ENCODE measurements at regions not wholly inside any gene's neighbourhood (a gene's known extent, or its start where the extent isn't known, plus 50 kb on each side); places are given as distances from the start of the nearest gene placed in this dataset.

DNA sequence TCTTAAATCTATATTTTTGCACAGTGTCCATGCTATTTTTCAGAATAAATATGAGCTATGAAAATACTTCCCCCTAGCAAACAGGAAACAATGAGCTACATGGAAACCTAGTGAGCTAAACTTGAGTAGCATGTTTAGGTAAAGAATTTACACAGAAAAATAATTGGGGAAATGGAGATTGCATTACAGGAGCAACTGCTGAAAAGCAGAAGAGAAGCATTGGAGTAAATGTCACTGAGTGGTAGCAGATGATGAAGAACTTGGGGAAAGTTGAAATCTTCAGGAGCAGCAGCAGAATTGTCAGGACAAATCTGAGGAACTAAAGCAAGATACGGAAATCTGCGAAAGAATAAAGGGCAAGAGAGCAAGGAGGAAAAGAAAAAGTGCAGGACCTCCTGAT is 610.3 kb downstream of the TLE1 start:
- H3K9me3 Mint-ChIP-seq (ENCODE audit: unreplicated experiment) = no peaks in the 10 kb centered on the region
- DNase-seq = no peak
- TF ChIP-seq, protein P1, sequence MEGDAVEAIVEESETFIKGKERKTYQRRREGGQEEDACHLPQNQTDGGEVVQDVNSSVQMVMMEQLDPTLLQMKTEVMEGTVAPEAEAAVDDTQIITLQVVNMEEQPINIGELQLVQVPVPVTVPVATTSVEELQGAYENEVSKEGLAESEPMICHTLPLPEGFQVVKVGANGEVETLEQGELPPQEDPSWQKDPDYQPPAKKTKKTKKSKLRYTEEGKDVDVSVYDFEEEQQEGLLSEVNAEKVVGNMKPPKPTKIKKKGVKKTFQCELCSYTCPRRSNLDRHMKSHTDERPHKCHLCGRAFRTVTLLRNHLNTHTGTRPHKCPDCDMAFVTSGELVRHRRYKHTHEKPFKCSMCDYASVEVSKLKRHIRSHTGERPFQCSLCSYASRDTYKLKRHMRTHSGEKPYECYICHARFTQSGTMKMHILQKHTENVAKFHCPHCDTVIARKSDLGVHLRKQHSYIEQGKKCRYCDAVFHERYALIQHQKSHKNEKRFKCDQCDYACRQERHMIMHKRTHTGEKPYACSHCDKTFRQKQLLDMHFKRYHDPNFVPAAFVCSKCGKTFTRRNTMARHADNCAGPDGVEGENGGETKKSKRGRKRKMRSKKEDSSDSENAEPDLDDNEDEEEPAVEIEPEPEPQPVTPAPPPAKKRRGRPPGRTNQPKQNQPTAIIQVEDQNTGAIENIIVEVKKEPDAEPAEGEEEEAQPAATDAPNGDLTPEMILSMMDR (IDR thresholded peaks at IDR 0.05; ENCODE audit: partially characterized antibody, unreplicated experiment) = no peak
- H3K4me3 Mint-ChIP-seq (ENCODE audit: unreplicated experiment) = no peak overlapping the region
- H3K4me1 Mint-ChIP-seq (ENCODE audit: low read depth, unreplicated experiment) = no peaks in the 10 kb centered on the region
- no peaks in the 10 kb centered on the region for H3K27me3 Mint-ChIP-seq (ENCODE audit: unreplicated experiment)
- no peaks in the 10 kb centered on the region for H3K36me3 Mint-ChIP-seq (ENCODE audit: unreplicated experiment)
- H3K27ac Mint-ChIP-seq (ENCODE audit: unreplicated experiment) = no peak overlapping the region

DNA sequence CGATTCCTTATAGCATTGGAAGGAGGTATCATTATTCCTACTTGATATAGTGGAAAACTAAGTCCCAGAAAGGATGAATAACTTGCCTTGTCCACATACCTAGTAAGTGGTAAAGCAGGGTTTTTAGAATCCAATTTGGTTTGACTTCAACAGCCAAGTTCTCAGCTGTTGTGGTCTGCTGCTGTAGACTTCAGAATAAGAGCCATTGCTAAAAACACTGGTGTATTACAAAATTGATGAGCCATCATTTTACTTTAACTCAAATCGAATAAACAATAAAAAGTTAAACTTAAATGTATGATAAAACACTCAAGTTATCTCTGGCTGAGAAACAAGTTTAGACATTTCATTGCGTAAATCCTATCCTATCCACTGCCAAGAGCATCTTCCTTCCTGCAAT is 610.8 kb downstream of the TLE1 start:
- H3K27ac Mint-ChIP-seq (ENCODE audit: unreplicated experiment) = no peak overlapping the region
- no peak overlapping the region for H3K4me3 Mint-ChIP-seq (ENCODE audit: unreplicated experiment)
- no peaks in the 10 kb centered on the region for H3K4me1 Mint-ChIP-seq (ENCODE audit: low read depth, unreplicated experiment)
- no peak for DNase-seq
- H3K36me3 Mint-ChIP-seq (ENCODE audit: unreplicated experiment) = no peaks in the 10 kb centered on the region
- TF ChIP-seq, protein P1 (IDR thresholded peaks at IDR 0.05; ENCODE audit: partially characterized antibody, unreplicated experiment) = no peak
- no peaks in the 10 kb centered on the region for H3K9me3 Mint-ChIP-seq (ENCODE audit: unreplicated experiment)
- H3K27me3 Mint-ChIP-seq (ENCODE audit: unreplicated experiment) = no peaks in the 10 kb centered on the region

GRCh38 chr9:81077572-81077971 is 611.8 kb downstream of the TLE1 start:
- H3K4me1 Mint-ChIP-seq (ENCODE audit: low read depth, unreplicated experiment) = no peaks in the 10 kb centered on the region
- no peak overlapping the region for H3K4me3 Mint-ChIP-seq (ENCODE audit: unreplicated experiment)
- H3K27me3 Mint-ChIP-seq (ENCODE audit: unreplicated experiment) = no peaks in the 10 kb centered on the region
- TF ChIP-seq, protein P1 (IDR thresholded peaks at IDR 0.05; ENCODE audit: partially characterized antibody, unreplicated experiment) = no peak
- no peak for DNase-seq
- H3K27ac Mint-ChIP-seq (ENCODE audit: unreplicated experiment) = no peak overlapping the region
- no peaks in the 10 kb centered on the region for H3K9me3 Mint-ChIP-seq (ENCODE audit: unreplicated experiment)
- H3K36me3 Mint-ChIP-seq (ENCODE audit: unreplicated experiment) = no peaks in the 10 kb centered on the region

- no peaks in the 10 kb centered on the region for H3K36me3 Mint-ChIP-seq (ENCODE audit: unreplicated experiment)
- TF ChIP-seq, protein P1 (IDR thresholded peaks at IDR 0.05; ENCODE audit: partially characterized antibody, unreplicated experiment) = no peak
- no peaks in the 10 kb centered on the region for H3K27me3 Mint-ChIP-seq (ENCODE audit: unreplicated experiment)
- no peak for DNase-seq
- H3K4me1 Mint-ChIP-seq (ENCODE audit: low read depth, unreplicated experiment) = no peaks in the 10 kb centered on the region
- H3K4me3 Mint-ChIP-seq (ENCODE audit: unreplicated experiment) = no peak overlapping the region
- H3K9me3 Mint-ChIP-seq (ENCODE audit: unreplicated experiment) = no peaks in the 10 kb centered on the region
- H3K27ac Mint-ChIP-seq (ENCODE audit: unreplicated experiment) = no peak overlapping the region
Observed at GRCh38 chr9:81076131-81076530, 613.2 kb downstream of the TLE1 start.

DNA sequence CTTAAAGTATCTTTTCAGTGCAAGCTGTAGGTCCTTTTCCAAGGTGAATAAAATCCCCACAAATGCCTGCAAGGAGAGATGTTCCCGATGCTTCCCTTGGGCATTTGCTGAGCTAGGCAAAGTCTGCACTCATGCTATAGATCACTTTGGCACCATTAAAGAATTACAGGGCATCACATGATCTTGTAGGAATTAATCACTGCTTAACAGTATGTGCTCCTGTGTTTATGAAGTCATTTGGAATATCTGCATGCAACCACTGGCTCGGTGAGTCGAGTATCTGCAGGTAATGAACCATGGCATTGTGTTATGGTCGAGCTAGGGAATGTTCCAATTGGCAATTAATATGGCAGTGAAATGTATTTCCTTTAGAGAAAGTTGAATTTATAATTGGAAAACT is 615.1 kb downstream of the TLE1 start:
- Mint-ChIP-seq H3K36me3 (ENCODE audit: unreplicated experiment) (no peaks in the 10 kb centered on the region), H3K4me3 (ENCODE audit: unreplicated experiment) (no peak overlapping the region), H3K9me3 (ENCODE audit: unreplicated experiment) (no peaks in the 10 kb centered on the region), H3K4me1 (ENCODE audit: low read depth, unreplicated experiment) (no peaks in the 10 kb centered on the region), H3K27ac (ENCODE audit: unreplicated experiment) (no peak overlapping the region), H3K27me3 (ENCODE audit: unreplicated experiment) (no peaks in the 10 kb centered on the region)
- no peak for DNase-seq
- TF ChIP-seq, protein P1 (IDR thresholded peaks at IDR 0.05; ENCODE audit: partially characterized antibody, unreplicated experiment) = no peak
